Smooth muscle cell of the brain vasculature (primary cell): ENCODE measurements at regions not wholly inside any gene's neighbourhood (a gene's known extent, or its start where the extent isn't known, plus 50 kb on each side); places are given as distances from the start of the nearest gene placed in this dataset.
"Not testable (repeated sequence)": the region's sequence is repeated elsewhere in the genome, so short reads cannot be mapped to it uniquely, and the experiment has no call there.

Experiments used
- DNase-seq: peaks from one replicate; pipeline ENCODE4 v3.0.0-alpha.2; 2012; ENCODE audit warnings: low read depth, low spot score

DNA sequence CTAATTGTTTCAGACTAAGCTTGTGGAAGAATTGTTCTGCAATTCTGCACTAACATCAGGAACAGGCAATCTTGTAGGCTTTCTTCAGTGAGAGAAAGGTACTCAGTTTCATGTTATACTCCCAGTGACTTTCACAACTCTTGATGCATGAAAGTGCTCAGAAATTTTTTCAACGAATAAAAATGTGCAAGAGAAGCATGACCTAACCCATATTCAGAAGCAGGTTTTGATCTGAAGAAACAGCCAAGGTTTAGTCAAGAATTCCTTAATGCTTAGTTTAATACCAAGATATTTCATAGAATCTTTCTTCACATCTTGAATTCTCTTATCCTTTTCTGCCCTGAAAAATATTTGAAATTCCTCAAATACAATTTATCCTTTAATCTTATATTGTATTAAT lies 197.2 kb upstream of the CSNK1A1L start:
- DNase-seq = no peak

DNA sequence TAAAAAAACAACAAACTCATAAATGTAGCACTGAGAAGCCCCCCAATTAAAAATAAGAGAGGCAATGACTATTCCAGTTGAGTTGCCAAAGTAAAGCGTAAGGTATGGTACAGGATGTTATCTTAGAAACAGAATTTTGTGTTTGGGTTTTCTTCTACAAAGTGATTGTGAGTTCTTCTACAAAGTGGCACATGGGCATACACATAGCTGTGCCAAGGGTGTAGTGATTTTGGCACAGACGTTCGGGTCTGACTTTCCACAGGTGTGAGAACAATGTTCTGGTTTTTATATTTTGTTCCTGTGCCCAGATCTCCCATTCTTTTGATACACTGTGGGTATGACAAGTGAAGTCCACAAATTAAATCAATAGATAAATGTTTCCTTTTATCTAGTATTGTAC lies 190.1 kb upstream of the CSNK1A1L start:
- DNase-seq = no peak

GRCh38 chr13:37295071-37295470 lies 189.6 kb upstream of the CSNK1A1L start:
- peak; percentile 20 for DNase-seq

- DNase-seq = no peak
These were observed 189.0 kb upstream of the CSNK1A1L start for GRCh38 chr13:37294472-37294871.

DNA sequence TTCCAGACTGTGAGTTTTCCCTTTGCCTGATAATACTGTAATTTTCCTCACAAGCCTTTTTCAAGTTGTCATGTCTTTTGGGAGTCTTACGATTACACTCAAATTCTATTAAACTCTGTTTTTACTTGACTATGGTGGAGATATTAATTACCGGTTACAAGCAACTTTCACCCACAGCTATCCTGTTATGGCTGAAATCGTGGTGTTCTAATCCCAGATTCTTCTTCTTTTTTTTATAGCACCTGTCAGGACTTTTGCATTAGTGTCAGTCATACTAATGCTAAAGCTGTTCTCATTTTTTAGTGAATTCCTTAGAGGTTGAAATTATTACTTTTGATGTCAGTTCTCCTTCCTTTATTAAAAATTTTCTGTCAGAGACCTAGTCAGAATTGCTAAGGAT lies 187.8 kb upstream of the CSNK1A1L start:
- no peak for DNase-seq

DNA sequence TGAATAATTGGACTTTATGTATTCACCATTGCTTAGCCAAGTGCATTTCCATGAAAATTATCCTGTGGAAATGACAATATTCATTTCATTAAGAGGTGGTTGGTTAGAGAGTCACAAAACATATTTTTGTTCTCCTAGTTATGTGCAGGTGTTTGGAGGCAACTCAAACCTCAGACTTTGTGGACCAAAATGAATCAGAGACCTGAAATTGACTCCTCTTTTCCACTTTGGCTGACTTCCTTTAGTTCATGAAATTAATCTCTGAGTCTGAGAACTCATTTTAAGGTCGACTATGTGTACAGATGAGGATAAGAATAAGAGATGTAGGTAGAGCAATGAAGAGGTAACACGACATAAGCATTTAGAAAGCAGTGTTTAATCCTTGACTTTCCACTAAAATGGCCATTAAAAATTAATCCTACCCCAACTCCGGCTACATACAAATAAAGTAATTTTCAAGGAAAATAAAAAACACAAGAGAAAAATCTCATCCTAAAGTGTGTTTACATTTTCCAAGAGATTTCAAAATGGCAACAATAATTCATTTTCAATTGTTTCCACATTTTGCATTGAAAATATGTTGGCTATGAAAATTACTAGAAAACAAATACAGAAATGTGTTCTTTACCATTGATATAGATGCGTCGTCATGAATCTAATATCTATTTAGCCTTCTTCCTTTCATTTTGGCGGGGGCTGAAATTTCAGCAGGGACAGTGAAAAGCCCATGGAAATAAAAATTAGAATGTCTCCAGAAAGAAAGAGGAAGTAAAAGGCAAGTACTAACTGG lies 185.4 kb upstream of the CSNK1A1L start:
- no peak for DNase-seq

DNA sequence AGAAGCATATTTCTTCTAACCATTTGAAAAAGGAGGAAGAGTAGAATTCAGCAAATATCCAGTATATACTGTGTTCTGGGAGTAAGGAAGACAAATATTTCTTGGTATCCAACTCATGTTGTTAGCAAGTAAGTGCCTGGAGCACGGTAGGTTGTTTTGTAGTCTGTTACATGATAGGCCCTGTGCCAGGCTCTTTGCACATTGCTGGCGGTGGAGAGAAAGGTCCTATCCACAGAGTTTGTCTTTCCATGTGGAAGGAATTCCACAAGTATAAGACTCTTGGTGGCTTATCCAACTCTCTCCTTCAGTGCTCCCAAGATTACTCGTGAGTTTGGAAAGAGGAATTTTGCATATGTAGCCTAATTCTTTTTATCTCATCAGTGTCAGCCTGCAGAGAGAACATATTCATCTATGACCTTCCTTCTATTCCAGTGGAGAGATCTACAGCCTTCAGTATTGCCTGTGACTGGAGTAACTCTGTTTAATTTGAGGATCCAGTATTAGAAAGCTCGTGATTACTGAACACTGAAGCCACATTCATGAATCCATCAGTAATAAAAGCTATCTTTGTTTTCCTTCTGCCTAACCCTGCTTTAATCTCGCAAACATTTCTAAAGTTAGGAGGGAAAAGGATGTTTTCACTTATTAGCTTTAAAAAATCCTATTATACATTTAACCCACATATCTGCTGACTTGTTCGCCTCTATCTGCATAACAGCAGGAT lies 183.9 kb upstream of the CSNK1A1L start:
- no peak for DNase-seq

DNA sequence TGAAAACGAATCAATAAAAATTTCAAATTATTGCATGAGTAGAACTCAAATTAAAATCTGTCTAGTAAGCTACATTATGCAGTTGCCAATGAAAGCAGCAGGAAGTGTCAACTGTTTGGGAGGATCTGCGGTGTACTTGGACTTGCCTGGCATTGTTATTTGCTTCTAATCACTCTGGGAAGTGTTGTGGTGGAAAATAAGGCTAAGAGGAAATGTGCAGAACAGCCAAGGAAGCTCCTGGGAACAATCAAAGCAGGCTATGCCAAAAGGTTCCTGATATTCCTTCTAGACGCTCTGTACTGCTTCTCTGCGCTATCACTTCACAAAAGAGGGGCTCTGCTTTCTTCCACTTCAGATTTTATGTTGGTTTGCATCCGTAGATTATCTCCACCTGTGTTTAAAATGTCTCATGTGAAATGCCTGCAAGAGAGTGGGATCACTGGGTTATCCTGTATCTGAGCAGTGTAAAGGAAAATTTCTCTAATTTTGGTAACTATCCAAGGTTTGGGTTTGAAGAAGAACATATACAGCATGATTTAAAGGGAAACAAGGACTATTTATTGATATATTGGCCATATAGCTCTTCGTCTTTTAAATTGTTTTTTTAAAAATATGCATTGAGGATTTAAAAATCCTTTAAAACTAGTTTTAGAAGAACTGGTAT lies 182.7 kb upstream of the CSNK1A1L start:
- no peak for DNase-seq

GRCh38 chr13:37280231-37280630 lies 174.8 kb upstream of the CSNK1A1L start:
- not testable (repeated sequence) for DNase-seq

- DNase-seq = no peak
These were observed 172.1 kb upstream of the CSNK1A1L start for GRCh38 chr13:37277435-37278144.

DNA sequence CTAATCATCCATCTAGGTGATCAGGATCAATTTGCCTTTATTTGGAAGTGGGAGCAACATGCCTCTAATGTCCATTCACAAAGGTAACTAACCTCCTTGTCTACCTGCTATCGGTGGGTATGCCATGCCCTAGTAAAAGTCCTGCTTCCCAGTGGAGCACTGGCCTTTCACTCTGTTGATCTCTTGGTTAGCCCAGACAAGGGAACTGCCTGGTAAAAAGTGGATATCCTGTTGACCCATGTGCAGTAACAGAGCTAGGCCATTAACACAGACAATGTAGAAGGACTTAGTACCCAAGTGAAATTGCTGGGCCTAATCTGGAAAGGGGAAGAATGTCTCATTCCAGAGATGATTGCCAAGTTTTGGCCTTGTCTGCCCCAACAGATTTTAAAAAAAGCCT lies 171.5 kb upstream of the CSNK1A1L start:
- no peak for DNase-seq

DNA sequence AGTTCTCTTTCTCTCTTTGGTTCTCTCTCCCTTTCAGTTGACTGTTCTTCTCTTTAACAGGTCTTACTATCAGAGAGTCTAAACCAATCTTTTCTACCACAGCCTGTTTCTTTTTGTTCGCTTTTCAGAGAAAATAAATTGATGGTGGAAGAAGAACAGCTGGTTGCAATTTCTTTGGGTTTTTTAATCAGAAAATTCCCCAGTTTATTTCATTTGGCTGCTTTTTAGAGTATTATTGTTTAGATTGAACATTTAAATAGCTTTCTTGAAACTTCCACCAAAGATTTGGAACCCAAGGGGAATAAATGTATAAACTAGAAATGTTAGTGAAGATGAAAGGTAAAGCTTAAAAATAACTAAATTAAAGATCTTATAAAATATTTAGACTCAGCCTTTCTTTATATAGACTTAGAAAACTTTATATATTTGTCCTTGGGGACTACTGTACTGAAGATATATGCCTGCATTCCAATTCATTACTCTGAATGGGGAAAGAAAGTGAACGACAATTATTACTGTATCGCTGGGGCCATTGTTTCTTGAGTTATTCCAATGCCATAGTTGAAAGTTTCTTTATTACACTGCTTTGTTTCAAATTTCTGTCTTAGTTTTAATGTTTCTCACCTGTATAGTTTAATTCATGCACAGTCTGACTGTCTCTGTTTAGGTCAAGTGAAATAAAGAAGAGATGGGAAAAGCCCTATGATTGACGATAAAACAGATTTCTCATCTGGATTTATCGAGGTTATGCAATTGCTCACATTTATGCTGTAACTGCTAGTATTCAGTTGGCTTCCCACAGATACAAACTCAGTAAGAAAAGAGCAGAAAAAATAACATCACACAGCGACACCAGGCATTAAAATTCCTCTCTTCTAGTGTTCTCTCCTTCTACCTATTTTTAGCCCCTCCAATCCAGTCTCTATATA lies 169.4 kb upstream of the CSNK1A1L start:
- no peak for DNase-seq

GRCh38 chr13:37273836-37274235 lies 168.4 kb upstream of the CSNK1A1L start:
- no peak for DNase-seq

GRCh38 chr13:37270226-37271001 lies 164.9 kb upstream of the CSNK1A1L start:
- DNase-seq = no peak

DNA sequence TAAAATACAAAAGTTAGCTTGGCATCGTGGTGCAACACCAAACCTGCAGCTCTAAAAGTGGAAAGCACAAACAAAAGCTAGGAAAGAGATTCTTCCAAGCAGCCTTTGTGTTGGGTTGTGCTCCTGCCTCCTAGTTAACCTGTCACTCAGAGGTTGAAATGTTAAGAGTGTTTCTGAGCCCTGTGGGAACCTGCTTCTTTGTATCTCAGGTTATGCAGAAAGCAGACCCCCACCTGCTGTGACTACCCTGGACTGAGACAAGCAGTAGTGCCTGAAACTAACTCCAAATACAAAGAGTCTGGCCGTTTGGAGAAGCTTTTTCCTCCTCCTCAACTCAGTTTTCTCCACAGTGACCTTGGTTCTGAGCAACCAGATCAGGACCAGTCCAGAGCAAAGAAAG lies 158.4 kb upstream of the CSNK1A1L start:
- no peak for DNase-seq

- DNase-seq = no peak
These were observed 152.2 kb upstream of the CSNK1A1L start for GRCh38 chr13:37257706-37258105.

GRCh38 chr13:37257051-37257450 lies 151.6 kb upstream of the CSNK1A1L start:
- no peak for DNase-seq

DNA sequence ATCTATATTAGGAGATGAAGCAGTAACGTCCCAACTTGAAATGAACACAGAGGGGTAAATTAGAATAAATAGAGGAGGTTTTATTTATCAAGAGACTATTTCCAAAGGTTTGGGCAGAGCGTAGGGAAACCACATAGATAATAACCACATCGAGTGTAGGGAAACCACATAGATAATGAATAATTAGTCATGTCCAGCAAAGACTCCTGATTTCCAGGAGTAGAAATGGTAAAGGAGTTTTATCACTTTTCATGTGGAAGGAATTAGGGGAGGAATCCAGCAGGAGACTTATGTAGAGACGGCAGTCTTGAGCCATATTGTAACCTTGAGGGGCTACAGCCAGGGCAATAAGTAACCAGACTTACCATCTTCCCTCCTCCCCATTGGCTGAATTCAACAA lies 136.3 kb upstream of the CSNK1A1L start:
- no peak for DNase-seq

DNA sequence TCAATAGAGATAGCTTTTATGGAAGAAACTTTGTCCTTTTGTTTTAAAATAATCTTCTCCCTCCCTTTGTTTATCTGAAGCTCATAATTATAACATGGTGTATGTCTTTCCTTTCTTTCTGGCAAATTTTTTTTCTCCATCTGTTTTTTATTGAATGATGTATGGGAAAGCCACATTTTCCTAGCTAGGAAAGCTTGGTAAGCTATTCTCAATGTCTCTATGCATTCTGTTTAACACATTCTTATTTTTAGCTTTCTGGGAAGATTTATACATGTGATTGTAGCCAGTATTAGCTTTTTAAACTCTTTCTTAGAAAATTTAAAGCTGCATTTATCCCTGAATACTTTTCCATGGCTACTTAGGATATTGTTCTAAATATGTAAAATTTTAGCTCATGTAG lies 124.9 kb upstream of the CSNK1A1L start:
- no peak for DNase-seq

GRCh38 chr13:37229931-37230330 lies 124.5 kb upstream of the CSNK1A1L start:
- DNase-seq = no peak
